ENCODE measurements at regions not wholly inside any gene's neighbourhood (a gene's known extent, or its start where the extent isn't known, plus 50 kb on each side); places are given as distances from the start of the nearest gene placed in this dataset.

DNA sequence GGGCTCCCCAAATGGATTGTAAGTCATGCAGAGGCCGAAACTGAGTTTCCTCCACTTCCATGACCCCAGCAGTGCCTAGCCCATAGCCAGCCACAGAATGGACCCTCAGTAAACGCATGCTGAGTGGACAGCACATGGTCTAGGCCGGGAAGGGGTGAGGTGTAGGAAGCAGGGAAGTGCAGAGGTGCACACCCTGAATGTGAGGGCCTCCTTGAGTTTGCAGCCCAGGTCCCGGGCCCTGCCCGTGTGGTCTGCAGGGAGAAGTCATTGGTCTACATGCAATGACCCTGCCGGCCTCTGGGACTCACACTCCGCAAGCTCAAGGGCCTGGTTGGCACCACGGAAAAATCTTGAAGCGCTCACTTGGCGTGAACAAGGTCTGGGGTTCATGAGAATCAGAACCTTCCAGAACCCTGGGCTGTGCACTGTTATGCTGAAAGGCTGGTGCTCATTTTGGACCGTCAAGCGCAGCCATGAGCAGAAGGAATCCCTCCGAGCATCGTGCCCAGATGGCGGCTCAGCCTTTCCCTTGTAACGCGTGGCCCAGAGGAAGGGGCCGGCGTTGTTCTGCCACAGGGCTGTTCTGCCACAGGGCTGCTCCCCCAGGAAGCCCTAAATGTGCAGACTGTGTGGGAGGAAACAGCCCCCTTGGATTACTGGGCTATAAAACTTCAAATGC is 66.4 kb downstream of the PSMG1 start:
- TF ChIP-seq REST (IDR thresholded peaks at IDR 0.05; ENCODE audit: unreplicated experiment), result no peak
- TF ChIP-seq, protein P1, sequence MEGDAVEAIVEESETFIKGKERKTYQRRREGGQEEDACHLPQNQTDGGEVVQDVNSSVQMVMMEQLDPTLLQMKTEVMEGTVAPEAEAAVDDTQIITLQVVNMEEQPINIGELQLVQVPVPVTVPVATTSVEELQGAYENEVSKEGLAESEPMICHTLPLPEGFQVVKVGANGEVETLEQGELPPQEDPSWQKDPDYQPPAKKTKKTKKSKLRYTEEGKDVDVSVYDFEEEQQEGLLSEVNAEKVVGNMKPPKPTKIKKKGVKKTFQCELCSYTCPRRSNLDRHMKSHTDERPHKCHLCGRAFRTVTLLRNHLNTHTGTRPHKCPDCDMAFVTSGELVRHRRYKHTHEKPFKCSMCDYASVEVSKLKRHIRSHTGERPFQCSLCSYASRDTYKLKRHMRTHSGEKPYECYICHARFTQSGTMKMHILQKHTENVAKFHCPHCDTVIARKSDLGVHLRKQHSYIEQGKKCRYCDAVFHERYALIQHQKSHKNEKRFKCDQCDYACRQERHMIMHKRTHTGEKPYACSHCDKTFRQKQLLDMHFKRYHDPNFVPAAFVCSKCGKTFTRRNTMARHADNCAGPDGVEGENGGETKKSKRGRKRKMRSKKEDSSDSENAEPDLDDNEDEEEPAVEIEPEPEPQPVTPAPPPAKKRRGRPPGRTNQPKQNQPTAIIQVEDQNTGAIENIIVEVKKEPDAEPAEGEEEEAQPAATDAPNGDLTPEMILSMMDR (conservative IDR thresholded peaks at IDR 0.05; ENCODE audit: low read depth in 2 of 2), result no peak
